ENCODE measurements at regions not wholly inside any gene's neighbourhood (a gene's known extent, or its start where the extent isn't known, plus 50 kb on each side); places are given as distances from the start of the nearest gene placed in this dataset.

DNA sequence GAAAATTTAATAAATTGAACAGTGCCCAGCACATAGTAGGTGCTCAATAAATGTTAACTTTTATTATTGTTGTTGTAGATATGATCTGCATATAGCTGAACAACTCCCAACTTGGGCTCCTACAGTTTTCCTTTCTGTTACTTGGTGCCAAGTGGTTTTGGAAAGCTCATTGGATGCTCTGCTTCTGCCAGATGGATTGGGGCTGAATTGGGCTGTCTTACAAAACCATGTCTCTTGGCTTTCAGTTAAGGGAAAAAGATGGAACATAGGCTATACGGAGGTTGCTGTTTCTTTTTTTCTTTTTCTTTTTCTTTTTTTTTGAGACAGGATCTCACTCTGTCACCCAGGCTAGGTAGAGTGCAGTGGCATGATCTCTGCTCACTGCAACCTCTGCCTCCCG, 140.7 kb upstream of the PWP1 start:
- TF ChIP-seq, protein P1, sequence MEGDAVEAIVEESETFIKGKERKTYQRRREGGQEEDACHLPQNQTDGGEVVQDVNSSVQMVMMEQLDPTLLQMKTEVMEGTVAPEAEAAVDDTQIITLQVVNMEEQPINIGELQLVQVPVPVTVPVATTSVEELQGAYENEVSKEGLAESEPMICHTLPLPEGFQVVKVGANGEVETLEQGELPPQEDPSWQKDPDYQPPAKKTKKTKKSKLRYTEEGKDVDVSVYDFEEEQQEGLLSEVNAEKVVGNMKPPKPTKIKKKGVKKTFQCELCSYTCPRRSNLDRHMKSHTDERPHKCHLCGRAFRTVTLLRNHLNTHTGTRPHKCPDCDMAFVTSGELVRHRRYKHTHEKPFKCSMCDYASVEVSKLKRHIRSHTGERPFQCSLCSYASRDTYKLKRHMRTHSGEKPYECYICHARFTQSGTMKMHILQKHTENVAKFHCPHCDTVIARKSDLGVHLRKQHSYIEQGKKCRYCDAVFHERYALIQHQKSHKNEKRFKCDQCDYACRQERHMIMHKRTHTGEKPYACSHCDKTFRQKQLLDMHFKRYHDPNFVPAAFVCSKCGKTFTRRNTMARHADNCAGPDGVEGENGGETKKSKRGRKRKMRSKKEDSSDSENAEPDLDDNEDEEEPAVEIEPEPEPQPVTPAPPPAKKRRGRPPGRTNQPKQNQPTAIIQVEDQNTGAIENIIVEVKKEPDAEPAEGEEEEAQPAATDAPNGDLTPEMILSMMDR (conservative IDR thresholded peaks at IDR 0.05; ENCODE audit: low read depth in 2 of 2): no peak
- TF ChIP-seq JUNB (IDR thresholded peaks at IDR 0.05; ENCODE audit: unreplicated experiment): no peak
- TF ChIP-seq, protein P2, sequence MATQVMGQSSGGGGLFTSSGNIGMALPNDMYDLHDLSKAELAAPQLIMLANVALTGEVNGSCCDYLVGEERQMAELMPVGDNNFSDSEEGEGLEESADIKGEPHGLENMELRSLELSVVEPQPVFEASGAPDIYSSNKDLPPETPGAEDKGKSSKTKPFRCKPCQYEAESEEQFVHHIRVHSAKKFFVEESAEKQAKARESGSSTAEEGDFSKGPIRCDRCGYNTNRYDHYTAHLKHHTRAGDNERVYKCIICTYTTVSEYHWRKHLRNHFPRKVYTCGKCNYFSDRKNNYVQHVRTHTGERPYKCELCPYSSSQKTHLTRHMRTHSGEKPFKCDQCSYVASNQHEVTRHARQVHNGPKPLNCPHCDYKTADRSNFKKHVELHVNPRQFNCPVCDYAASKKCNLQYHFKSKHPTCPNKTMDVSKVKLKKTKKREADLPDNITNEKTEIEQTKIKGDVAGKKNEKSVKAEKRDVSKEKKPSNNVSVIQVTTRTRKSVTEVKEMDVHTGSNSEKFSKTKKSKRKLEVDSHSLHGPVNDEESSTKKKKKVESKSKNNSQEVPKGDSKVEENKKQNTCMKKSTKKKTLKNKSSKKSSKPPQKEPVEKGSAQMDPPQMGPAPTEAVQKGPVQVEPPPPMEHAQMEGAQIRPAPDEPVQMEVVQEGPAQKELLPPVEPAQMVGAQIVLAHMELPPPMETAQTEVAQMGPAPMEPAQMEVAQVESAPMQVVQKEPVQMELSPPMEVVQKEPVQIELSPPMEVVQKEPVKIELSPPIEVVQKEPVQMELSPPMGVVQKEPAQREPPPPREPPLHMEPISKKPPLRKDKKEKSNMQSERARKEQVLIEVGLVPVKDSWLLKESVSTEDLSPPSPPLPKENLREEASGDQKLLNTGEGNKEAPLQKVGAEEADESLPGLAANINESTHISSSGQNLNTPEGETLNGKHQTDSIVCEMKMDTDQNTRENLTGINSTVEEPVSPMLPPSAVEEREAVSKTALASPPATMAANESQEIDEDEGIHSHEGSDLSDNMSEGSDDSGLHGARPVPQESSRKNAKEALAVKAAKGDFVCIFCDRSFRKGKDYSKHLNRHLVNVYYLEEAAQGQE (IDR thresholded peaks at IDR 0.05; ENCODE audit: unreplicated experiment): no peak
- no peak for TF ChIP-seq EZH2phosphoT487 (IDR thresholded peaks at IDR 0.05; ENCODE audit: unreplicated experiment)
- TF ChIP-seq POLR2AphosphoS5 (IDR thresholded peaks at IDR 0.05; ENCODE audit: low read depth): no peak
- TF ChIP-seq EZH2 (IDR thresholded peaks at IDR 0.05; ENCODE audit: low read depth, unreplicated experiment): no peak
- no peak for TF ChIP-seq ZNF331 (CRISPR knock-in tag; IDR thresholded peaks at IDR 0.05; ENCODE audit: low read depth)
- TF ChIP-seq, protein P3, sequence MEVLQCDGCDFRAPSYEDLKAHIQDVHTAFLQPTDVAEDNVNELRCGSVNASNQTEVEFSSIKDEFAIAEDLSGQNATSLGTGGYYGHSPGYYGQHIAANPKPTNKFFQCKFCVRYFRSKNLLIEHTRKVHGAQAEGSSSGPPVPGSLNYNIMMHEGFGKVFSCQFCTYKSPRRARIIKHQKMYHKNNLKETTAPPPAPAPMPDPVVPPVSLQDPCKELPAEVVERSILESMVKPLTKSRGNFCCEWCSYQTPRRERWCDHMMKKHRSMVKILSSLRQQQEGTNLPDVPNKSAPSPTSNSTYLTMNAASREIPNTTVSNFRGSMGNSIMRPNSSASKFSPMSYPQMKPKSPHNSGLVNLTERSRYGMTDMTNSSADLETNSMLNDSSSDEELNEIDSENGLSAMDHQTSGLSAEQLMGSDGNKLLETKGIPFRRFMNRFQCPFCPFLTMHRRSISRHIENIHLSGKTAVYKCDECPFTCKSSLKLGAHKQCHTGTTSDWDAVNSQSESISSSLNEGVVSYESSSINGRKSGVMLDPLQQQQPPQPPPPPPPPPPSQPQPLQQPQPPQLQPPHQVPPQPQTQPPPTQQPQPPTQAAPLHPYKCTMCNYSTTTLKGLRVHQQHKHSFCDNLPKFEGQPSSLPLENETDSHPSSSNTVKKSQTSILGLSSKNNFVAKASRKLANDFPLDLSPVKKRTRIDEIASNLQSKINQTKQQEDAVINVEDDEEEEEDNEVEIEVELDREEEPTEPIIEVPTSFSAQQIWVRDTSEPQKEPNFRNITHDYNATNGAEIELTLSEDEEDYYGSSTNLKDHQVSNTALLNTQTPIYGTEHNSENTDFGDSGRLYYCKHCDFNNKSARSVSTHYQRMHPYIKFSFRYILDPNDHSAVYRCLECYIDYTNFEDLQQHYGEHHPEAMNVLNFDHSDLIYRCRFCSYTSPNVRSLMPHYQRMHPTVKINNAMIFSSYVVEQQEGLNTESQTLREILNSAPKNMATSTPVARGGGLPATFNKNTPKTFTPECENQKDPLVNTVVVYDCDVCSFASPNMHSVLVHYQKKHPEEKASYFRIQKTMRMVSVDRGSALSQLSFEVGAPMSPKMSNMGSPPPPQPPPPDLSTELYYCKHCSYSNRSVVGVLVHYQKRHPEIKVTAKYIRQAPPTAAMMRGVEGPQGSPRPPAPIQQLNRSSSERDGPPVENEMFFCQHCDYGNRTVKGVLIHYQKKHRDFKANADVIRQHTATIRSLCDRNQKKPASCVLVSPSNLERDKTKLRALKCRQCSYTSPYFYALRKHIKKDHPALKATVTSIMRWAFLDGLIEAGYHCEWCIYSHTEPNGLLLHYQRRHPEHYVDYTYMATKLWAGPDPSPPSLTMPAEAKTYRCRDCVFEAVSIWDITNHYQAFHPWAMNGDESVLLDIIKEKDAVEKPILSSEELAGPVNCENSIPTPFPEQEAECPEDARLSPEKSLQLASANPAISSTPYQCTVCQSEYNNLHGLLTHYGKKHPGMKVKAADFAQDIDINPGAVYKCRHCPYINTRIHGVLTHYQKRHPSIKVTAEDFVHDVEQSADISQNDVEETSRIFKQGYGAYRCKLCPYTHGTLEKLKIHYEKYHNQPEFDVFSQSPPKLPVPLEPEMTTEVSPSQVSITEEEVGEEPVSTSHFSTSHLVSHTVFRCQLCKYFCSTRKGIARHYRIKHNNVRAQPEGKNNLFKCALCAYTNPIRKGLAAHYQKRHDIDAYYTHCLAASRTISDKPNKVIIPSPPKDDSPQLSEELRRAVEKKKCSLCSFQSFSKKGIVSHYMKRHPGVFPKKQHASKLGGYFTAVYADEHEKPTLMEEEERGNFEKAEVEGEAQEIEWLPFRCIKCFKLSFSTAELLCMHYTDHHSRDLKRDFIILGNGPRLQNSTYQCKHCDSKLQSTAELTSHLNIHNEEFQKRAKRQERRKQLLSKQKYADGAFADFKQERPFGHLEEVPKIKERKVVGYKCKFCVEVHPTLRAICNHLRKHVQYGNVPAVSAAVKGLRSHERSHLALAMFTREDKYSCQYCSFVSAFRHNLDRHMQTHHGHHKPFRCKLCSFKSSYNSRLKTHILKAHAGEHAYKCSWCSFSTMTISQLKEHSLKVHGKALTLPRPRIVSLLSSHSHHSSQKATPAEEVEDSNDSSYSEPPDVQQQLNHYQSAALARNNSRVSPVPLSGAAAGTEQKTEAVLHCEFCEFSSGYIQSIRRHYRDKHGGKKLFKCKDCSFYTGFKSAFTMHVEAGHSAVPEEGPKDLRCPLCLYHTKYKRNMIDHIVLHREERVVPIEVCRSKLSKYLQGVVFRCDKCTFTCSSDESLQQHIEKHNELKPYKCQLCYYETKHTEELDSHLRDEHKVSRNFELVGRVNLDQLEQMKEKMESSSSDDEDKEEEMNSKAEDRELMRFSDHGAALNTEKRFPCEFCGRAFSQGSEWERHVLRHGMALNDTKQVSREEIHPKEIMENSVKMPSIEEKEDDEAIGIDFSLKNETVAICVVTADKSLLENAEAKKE (CRISPR knock-in tag; IDR thresholded peaks at IDR 0.05): no peak
- TF ChIP-seq, protein P4, sequence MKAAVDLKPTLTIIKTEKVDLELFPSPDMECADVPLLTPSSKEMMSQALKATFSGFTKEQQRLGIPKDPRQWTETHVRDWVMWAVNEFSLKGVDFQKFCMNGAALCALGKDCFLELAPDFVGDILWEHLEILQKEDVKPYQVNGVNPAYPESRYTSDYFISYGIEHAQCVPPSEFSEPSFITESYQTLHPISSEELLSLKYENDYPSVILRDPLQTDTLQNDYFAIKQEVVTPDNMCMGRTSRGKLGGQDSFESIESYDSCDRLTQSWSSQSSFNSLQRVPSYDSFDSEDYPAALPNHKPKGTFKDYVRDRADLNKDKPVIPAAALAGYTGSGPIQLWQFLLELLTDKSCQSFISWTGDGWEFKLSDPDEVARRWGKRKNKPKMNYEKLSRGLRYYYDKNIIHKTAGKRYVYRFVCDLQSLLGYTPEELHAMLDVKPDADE (IDR thresholded peaks at IDR 0.05): no peak
- TF ChIP-seq STAT1 (IDR thresholded peaks at IDR 0.05; ENCODE audit: unreplicated experiment): no peak
- no peak for TF ChIP-seq CREB1 (CRISPR knock-in tag; IDR thresholded peaks at IDR 0.05; ENCODE audit: low read depth)

Measured in GM23338 (cell line).